C4-2B (cell line): ENCODE measurements at regions not wholly inside any gene's neighbourhood (a gene's known extent, or its start where the extent isn't known, plus 50 kb on each side); places are given as distances from the start of the nearest gene placed in this dataset.

ENCODE experiments used
- H3K27ac ChIP-seq: fragments of 450-650 bp; 2 replicates; pipeline ENCODE4 v1.5.1; 2017
- CTCF ChIP-seq: fragments of 450-650 bp; conservative IDR thresholded peaks from 2 replicates; pipeline ENCODE4 v1.5.1; 2017; ENCODE audit warnings: mild to moderate bottlenecking
- ZFX ChIP-seq: fragments of 450-650 bp; IDR thresholded peaks from 2 replicates; pipeline ENCODE4 v1.6.1; 2017

GRCh38 chr12:87866578-87867292 is 162.5 kb downstream of the C12orf50 start:
- H3K27ac ChIP-seq = no peak overlapping the region
- no peak for TF ChIP-seq ZFX
- peak; percentile 69 for TF ChIP-seq CTCF

- TF ChIP-seq ZFX = no peak
- TF ChIP-seq CTCF = no peak
- H3K27ac ChIP-seq = no peak overlapping the region
Observed at GRCh38 chr12:87861791-87862190, 167.4 kb downstream of the C12orf50 start.

GRCh38 chr12:87853448-87854003 is 175.7 kb downstream of the C12orf50 start:
- H3K27ac ChIP-seq = no peak overlapping the region
- TF ChIP-seq ZFX (no peak), CTCF (peak; percentile 8; the same call in 1 of the 2 replicates)

GRCh38 chr12:87849074-87849473 is 180.1 kb downstream of the C12orf50 start:
- no peak overlapping the region for H3K27ac ChIP-seq
- no peak for TF ChIP-seq CTCF
- TF ChIP-seq ZFX = no peak

- TF ChIP-seq ZFX (no peak), CTCF (peak; percentile 85)
- no peak overlapping the region for H3K27ac ChIP-seq
Observed at GRCh38 chr12:87848248-87848868, 180.8 kb downstream of the C12orf50 start.

GRCh38 chr12:87847147-87847546 is 182.1 kb downstream of the C12orf50 start:
- no peak overlapping the region for H3K27ac ChIP-seq
- TF ChIP-seq CTCF (no peak), ZFX (no peak)

- TF ChIP-seq ZFX (no peak), CTCF (no peak)
- H3K27ac ChIP-seq = no peak overlapping the region
Observed at GRCh38 chr12:87846045-87846444, 183.2 kb downstream of the C12orf50 start.
